ENCODE measurements at regions not wholly inside any gene's neighbourhood (a gene's known extent, or its start where the extent isn't known, plus 50 kb on each side); places are given as distances from the start of the nearest gene placed in this dataset.

DNA sequence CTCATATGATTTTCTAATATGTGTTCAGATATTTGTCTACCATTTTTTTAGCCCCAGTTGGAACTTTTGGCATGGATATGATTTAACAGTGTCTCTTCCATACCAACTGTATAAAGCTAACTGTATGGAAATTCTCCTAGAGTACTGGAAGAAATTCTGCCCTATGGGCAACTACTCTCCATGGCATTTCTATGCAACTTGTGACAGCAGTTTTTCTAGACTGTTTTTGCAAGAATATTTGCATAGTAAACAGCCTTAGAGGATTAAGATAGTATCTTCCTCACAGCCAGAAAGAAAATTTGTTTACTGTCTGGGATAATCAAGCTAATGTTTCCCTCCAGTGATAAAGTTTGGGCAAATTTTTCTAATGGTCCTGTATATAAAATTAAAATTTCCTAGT, 119.9 kb upstream of the PCDH17 start:
- H3K36me3 ChIP-seq (ENCODE audit: control insufficient read depth, insufficient read depth, low read length) = no peaks in the 10 kb centered on the region
- FAIRE-seq (no peak), DNase-seq (ENCODE audit: low read depth) (no peak)
- no peak overlapping the region for H3K4me3 ChIP-seq (ENCODE audit: low read depth, low read length)
- H3K27me3 ChIP-seq (ENCODE audit: control insufficient read depth, insufficient read depth, low read length) = no peaks in the 10 kb centered on the region
- TF ChIP-seq, protein P1, sequence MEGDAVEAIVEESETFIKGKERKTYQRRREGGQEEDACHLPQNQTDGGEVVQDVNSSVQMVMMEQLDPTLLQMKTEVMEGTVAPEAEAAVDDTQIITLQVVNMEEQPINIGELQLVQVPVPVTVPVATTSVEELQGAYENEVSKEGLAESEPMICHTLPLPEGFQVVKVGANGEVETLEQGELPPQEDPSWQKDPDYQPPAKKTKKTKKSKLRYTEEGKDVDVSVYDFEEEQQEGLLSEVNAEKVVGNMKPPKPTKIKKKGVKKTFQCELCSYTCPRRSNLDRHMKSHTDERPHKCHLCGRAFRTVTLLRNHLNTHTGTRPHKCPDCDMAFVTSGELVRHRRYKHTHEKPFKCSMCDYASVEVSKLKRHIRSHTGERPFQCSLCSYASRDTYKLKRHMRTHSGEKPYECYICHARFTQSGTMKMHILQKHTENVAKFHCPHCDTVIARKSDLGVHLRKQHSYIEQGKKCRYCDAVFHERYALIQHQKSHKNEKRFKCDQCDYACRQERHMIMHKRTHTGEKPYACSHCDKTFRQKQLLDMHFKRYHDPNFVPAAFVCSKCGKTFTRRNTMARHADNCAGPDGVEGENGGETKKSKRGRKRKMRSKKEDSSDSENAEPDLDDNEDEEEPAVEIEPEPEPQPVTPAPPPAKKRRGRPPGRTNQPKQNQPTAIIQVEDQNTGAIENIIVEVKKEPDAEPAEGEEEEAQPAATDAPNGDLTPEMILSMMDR (IDR thresholded peaks at IDR 0.05; ENCODE audit: insufficient read depth, low read length, severe bottlenecking) = no peak

DNA sequence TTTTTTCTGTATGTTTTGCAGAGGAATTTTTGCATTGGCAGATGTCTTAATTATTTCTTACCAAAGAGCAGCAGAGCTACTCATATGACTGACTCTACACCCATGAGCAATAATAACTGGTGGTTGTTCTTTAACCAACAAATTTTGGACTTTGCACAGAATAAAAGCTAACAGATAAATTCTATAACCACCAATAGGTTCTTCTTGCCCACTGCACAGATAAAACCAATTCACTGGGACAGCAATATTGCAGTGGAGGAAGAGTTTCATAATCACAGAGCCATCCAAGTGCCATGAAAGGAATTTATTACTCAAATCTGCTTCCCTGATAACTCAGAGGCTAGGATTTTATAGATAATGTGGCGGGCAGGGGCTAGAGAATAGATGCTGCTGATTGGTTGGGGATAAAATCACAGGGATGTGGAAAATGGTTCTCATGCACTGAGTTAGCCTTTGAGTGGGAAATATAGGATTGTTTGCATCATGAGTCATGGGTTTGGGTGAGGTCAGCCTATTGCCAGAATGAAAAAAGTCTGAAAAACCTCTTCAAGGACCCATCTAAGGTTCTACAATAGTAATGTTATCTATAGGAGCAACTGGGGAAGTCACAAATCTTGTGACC, 104.3 kb upstream of the PCDH17 start:
- FAIRE-seq (no peak), DNase-seq (ENCODE audit: low read depth) (no peak)
- H3K36me3 ChIP-seq (ENCODE audit: control insufficient read depth, insufficient read depth, low read length) = no peaks in the 10 kb centered on the region
- TF ChIP-seq, protein P1 (IDR thresholded peaks at IDR 0.05; ENCODE audit: insufficient read depth, low read length, severe bottlenecking) = no peak
- H3K4me3 ChIP-seq (ENCODE audit: low read depth, low read length) = no peak overlapping the region
- no peaks in the 10 kb centered on the region for H3K27me3 ChIP-seq (ENCODE audit: control insufficient read depth, insufficient read depth, low read length)

DNA sequence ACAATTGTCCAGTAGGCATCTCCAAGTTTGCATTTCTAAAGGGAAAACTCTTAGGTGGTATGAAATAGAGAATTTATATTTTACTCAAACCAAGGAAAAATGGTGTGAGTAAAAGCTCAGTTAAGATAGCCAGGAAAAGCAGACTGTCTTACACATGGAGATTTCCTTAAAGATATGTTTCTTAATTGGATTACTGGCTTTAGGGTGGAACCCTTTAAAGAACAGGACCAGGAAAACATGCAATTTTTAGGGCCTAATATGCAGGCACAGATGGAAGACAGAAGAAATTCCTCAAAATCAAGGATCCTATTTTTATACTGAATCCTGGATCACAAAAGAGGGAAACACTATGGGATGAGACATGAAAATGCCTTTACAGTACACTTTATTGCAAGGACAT, 100.3 kb upstream of the PCDH17 start:
- Histone ChIP-seq H3K27me3 (ENCODE audit: control insufficient read depth, insufficient read depth, low read length) (no peaks in the 10 kb centered on the region), H3K4me3 (ENCODE audit: low read depth, low read length) (no peak overlapping the region), H3K36me3 (ENCODE audit: control insufficient read depth, insufficient read depth, low read length) (no peaks in the 10 kb centered on the region)
- no peak for FAIRE-seq
- DNase-seq (ENCODE audit: low read depth) = no peak
- TF ChIP-seq, protein P1 (IDR thresholded peaks at IDR 0.05; ENCODE audit: insufficient read depth, low read length, severe bottlenecking) = no peak

DNA sequence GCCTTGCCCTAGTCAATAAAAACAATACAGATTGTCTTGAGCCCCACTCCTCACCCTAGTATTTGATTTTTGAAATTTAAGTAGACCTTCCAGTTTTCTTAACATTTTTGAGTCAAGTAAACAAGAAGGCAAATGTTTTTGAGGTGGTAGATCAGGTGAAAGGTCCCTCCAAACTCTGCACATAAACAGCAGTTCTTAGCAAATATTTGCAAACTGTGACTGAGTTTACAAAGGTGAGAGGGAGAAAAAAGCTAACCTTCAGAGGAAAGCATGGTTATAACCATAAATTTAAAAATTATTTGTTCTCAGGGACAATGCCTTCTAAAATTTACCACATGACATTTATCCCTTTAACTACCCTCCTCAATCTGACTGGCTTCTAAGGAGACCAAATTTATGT, 84.6 kb upstream of the PCDH17 start:
- no peak overlapping the region for H3K4me3 ChIP-seq (ENCODE audit: low read depth, low read length)
- TF ChIP-seq, protein P1 (IDR thresholded peaks at IDR 0.05; ENCODE audit: insufficient read depth, low read length, severe bottlenecking) = no peak
- no peaks in the 10 kb centered on the region for H3K36me3 ChIP-seq (ENCODE audit: control insufficient read depth, insufficient read depth, low read length)
- FAIRE-seq = no peak
- no peak for DNase-seq (ENCODE audit: low read depth)
- H3K27me3 ChIP-seq (ENCODE audit: control insufficient read depth, insufficient read depth, low read length) = no peaks in the 10 kb centered on the region

DNA sequence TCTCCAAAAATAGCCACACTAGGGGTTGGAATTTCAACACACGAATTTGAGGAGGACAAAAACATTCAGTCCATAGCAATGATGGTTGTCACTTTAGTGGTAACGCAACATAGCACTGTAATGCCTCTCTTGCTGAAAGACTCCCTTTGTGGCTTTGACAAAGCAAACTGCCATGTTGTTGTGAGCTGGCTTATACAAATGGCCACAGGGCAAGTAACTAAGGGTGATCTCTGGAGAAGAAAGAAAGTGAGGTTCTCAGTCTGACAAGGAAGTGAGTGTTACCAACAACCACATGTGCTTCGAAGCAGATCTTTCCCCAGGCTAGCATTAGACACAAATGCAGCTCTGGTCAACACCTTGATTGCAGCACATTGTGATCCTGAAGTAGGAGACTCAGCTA, 79.1 kb upstream of the PCDH17 start:
- H3K4me3 ChIP-seq (ENCODE audit: low read depth, low read length) = no peak overlapping the region
- no peaks in the 10 kb centered on the region for H3K27me3 ChIP-seq (ENCODE audit: control insufficient read depth, insufficient read depth, low read length)
- TF ChIP-seq, protein P1 (IDR thresholded peaks at IDR 0.05; ENCODE audit: insufficient read depth, low read length, severe bottlenecking) = no peak
- peak; percentile 80 for FAIRE-seq
- H3K36me3 ChIP-seq (ENCODE audit: control insufficient read depth, insufficient read depth, low read length) = no peaks in the 10 kb centered on the region
- DNase-seq (ENCODE audit: low read depth) = no peak

DNA sequence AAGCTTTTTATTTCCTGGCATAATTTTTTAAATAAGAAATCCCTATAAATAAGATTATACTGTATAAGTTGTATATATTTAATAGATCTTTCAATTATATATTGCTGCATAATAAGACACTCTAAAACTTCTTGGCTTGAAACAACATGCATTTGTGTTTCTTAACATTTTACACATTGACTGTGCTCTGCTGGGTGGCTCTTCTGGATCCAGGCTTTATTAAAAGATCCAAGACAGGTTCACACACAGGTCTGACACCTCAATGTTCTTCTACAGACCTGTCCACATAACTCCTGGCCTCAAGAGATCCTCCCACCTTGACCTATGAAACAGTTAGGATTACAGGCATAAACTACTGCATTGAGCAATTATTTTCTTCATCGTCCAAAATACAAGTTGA, 77.6 kb upstream of the PCDH17 start:
- DNase-seq (ENCODE audit: low read depth) = no peak
- TF ChIP-seq, protein P1 (IDR thresholded peaks at IDR 0.05; ENCODE audit: insufficient read depth, low read length, severe bottlenecking) = no peak
- Histone ChIP-seq H3K4me3 (ENCODE audit: low read depth, low read length) (no peak overlapping the region), H3K36me3 (ENCODE audit: control insufficient read depth, insufficient read depth, low read length) (no peaks in the 10 kb centered on the region), H3K27me3 (ENCODE audit: control insufficient read depth, insufficient read depth, low read length) (no peaks in the 10 kb centered on the region)
- FAIRE-seq = no peak
